B cell (primary cell): ENCODE measurements at regions not wholly inside any gene's neighbourhood (a gene's known extent, or its start where the extent isn't known, plus 50 kb on each side); places are given as distances from the start of the nearest gene placed in this dataset.

Source experiments
- ATAC-seq: fragments of 200-7000 bp; cut with Tn5 transposase; one replicate; pipeline ENCODE4 v1.10.0; 2021; ENCODE audit warnings: low read depth, mild to moderate bottlenecking, moderate number of reproducible peaks, moderate library complexity
- CTCF ChIA-PET: fragments of 350-600 bp; sonication (Branson Sonifier 250); formaldehyde crosslinking; loops from one replicate; lab custom pipeline; 2021; ENCODE audit warnings: antibody characterized with exemption, inconsistent platforms; lab: Charles Lee
- POLR2A ChIA-PET: fragments of 350-600 bp; sonication (Branson Sonifier 250); formaldehyde crosslinking; loops from one replicate; lab custom pipeline; 2021; ENCODE audit warnings: antibody characterized with exemption; lab: Charles Lee
- DNase-seq: peaks from one replicate; pipeline ENCODE4 v3.0.0; 2013
- H2AFZ ChIP-seq: 2 replicates; pipeline ENCODE4 v1.6.1; 2012; ENCODE audit warnings: mild to moderate bottlenecking, low read depth, low read length; ENCODE audit not compliant: insufficient read depth, poor library complexity, severe bottlenecking
- H3K27ac ChIP-seq, 2 donors: 1 replicate in 1 of 2; 2 replicates in 1 of 2; pipeline ENCODE4 v1.5.1; 2012 to 2013; ENCODE audit warnings: low read length in 2 of 2, mild to moderate bottlenecking in 2 of 2, moderate library complexity in 1 of 2
- H3K27me3 ChIP-seq, 4 experiments: fragments of 200-600 bp in 1 of 4; sonication (generic) in 1 of 4; replicated peaks in 1 of 4; 1 replicate in 2 of 4; 2 replicates in 2 of 4; pipeline versions ENCODE4 v1.6.1 to v1.7.0; 2013 to 2016; ENCODE audit warnings: low read length in 3 of 4, mild to moderate bottlenecking in 2 of 4, mixed read lengths in 1 of 4, moderate library complexity in 1 of 4; ENCODE audit not compliant: insufficient read depth in 4 of 4, control insufficient read depth in 3 of 4; ENCODE audit errors: control extremely low read depth in 1 of 4
- H3K36me3 ChIP-seq, 2 experiments: replicated peaks in 1 of 2; 1 replicate in 1 of 2; 2 replicates in 1 of 2; pipeline versions ENCODE4 v1.6.1 to v1.7.1; 2013; ENCODE audit warnings: low read length in 1 of 2; ENCODE audit not compliant: insufficient read depth in 2 of 2, control insufficient read depth in 1 of 2; ENCODE audit errors: control extremely low read depth in 1 of 2, extremely low read depth in 1 of 2
- H3K4me1 ChIP-seq, 2 donors: fragments of 200-600 bp in 1 of 2; sonication (generic) in 1 of 2; 1 replicate in 1 of 2; 2 replicates in 1 of 2; pipeline versions ENCODE4 v1.5.1 to v1.6.1; 2013 to 2017; ENCODE audit warnings: low read length in 2 of 2; ENCODE audit not compliant: control insufficient read depth in 2 of 2, insufficient read depth in 2 of 2
- H3K4me2 ChIP-seq: replicated peaks from 2 replicates; pipeline ENCODE3; 2012; ENCODE audit warnings: mild to moderate bottlenecking, low read depth, low read length; ENCODE audit not compliant: poor library complexity, severe bottlenecking
- H3K4me3 ChIP-seq, 5 experiments: fragments of 200-600 bp in 1 of 5; sonication (generic) in 1 of 5; 1 replicate in 3 of 5; 2 replicates in 2 of 5; pipeline versions ENCODE4 v1.5.1 to v1.7.0; 2011 to 2016; ENCODE audit warnings: low read length in 4 of 5, mild to moderate bottlenecking in 4 of 5, low read depth in 2 of 5, control low read depth in 1 of 5, moderate library complexity in 1 of 5; ENCODE audit not compliant: insufficient read depth in 1 of 5; ENCODE audit errors: control extremely low read depth in 1 of 5, extremely low read depth in 1 of 5
- H3K79me2 ChIP-seq: fragments of 200-600 bp; sonication (generic); one replicate; pipeline ENCODE4 v1.6.0; 2016; ENCODE audit warnings: low read length; ENCODE audit not compliant: control insufficient read depth, insufficient read depth
- H3K9ac ChIP-seq: fragments of 200-600 bp; sonication (generic); 2 replicates; pipeline ENCODE4 v1.6.1; 2017; ENCODE audit warnings: mild to moderate bottlenecking, low read length, moderate library complexity
- H3K9me3 ChIP-seq, 3 donors: one replicate each; pipeline versions ENCODE4 v1.6.1 to v1.7.1; 2013; ENCODE audit warnings: low read length in 2 of 3; ENCODE audit not compliant: control insufficient read depth in 2 of 3, insufficient read depth in 1 of 3; ENCODE audit errors: control extremely low read depth in 1 of 3
- H4K20me1 ChIP-seq: 2 replicates; pipeline ENCODE4 v1.6.0; 2012; ENCODE audit warnings: mild to moderate bottlenecking, low read length; ENCODE audit not compliant: insufficient read depth, control insufficient read depth, poor library complexity, severe bottlenecking
- H3K27ac Mint-ChIP-seq: one replicate; pipeline ENCODE4 v1.8.0; 2021; ENCODE audit warnings: mixed read lengths
- H3K27me3 Mint-ChIP-seq: one replicate; pipeline ENCODE4 v1.8.0; 2021; ENCODE audit warnings: mixed read lengths
- H3K4me1 Mint-ChIP-seq: one replicate; pipeline ENCODE4 v1.8.0; 2021; ENCODE audit warnings: mixed read lengths
- H3K4me3 Mint-ChIP-seq: one replicate; pipeline ENCODE4 v1.8.0; 2021; ENCODE audit warnings: mixed read lengths
- H3K9me3 Mint-ChIP-seq: one replicate; pipeline ENCODE4 v1.8.0; 2022; ENCODE audit warnings: mixed read lengths; ENCODE audit not compliant: insufficient read depth
- EZH2 ChIP-seq: IDR thresholded peaks from 2 replicates; pipeline ENCODE4 v1.6.1; 2012; ENCODE audit warnings: borderline replicate concordance, low read depth, mild to moderate bottlenecking, moderate library complexity, low read length; ENCODE audit not compliant: insufficient read depth, poor library complexity, severe bottlenecking
- WGBS: methylation state at CpG from one replicate; pipeline ENCODE4 v1.1.5; 2013; ENCODE audit warnings: missing lambda C conversion rate; ENCODE audit not compliant: insufficient coverage; 5-methylcytosine and 5-hydroxymethylcytosine counted together
- intact Hi-C: fragments of 100-400 bp; cut with micrococcal nuclease; formaldehyde crosslinking; loops from one replicate; pipeline ENCODE4 v1.10.0; 2022
- TF ChIP-seq, protein P1 (sequence below): fragments of 200-600 bp; IDR thresholded peaks from one replicate; pipeline ENCODE4 v1.8.0; 2022; ENCODE audit warnings: antibody characterized with exemption, mild to moderate bottlenecking

DNA sequence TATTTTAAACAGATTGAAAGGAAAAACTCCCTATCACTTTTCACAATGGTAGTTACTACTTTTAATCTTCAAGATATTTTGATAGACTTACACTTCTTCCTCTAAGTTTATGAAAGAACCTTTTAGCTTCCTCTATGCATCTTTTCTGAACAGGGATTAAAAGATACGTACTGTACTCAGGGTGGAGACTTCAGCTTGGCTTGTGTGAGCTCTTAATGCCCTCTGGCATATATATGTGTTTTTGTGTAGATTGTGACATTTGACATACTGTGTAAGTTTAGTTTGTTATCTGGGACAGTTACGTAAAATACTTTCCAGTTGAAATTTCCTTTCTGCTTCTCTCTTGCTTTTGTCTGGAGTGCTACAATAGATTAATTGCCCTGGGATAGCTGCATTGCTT lies 109.3 kb upstream of the NUDT6 start:
- no peak overlapping the region for H3K27ac Mint-ChIP-seq
- H3K9me3 Mint-ChIP-seq = no peaks in the 10 kb centered on the region
- no peak overlapping the region for H3K9ac ChIP-seq
- intact Hi-C loops = no loop called here
- no peak overlapping the region for H3K27ac ChIP-seq
- H2AFZ ChIP-seq = no peak overlapping the region
- no peaks in the 10 kb centered on the region for H3K9me3 ChIP-seq
- WGBS = no CpG with 5 or more reads among the region's 2 CpGs
- H3K36me3 ChIP-seq = peaks cover 0 to 2% of the 10 kb centered on the region in 2 experiments
- no peaks in the 10 kb centered on the region for H3K27me3 Mint-ChIP-seq
- ATAC-seq (no peak), DNase-seq (no peak)
- no peak overlapping the region for H3K4me3 ChIP-seq
- no peaks in the 10 kb centered on the region for H4K20me1 ChIP-seq
- ChIA-PET POLR2A (no interaction called here), CTCF (interaction anchor here (0.6 kb wide), 1 partner anchor 1205 kb away, joined by 3 read pairs; no protein-coding TSS in a partner anchor)
- H3K4me3 Mint-ChIP-seq = no peak overlapping the region
- no peak for TF ChIP-seq EZH2
- TF ChIP-seq, protein P1, sequence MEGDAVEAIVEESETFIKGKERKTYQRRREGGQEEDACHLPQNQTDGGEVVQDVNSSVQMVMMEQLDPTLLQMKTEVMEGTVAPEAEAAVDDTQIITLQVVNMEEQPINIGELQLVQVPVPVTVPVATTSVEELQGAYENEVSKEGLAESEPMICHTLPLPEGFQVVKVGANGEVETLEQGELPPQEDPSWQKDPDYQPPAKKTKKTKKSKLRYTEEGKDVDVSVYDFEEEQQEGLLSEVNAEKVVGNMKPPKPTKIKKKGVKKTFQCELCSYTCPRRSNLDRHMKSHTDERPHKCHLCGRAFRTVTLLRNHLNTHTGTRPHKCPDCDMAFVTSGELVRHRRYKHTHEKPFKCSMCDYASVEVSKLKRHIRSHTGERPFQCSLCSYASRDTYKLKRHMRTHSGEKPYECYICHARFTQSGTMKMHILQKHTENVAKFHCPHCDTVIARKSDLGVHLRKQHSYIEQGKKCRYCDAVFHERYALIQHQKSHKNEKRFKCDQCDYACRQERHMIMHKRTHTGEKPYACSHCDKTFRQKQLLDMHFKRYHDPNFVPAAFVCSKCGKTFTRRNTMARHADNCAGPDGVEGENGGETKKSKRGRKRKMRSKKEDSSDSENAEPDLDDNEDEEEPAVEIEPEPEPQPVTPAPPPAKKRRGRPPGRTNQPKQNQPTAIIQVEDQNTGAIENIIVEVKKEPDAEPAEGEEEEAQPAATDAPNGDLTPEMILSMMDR = no peak
- no peaks in the 10 kb centered on the region for H3K79me2 ChIP-seq
- no peaks in the 10 kb centered on the region for H3K4me1 ChIP-seq
- no peaks in the 10 kb centered on the region for H3K4me1 Mint-ChIP-seq
- H3K27me3 ChIP-seq = no peaks in the 10 kb centered on the region
- no peak overlapping the region for H3K4me2 ChIP-seq

DNA sequence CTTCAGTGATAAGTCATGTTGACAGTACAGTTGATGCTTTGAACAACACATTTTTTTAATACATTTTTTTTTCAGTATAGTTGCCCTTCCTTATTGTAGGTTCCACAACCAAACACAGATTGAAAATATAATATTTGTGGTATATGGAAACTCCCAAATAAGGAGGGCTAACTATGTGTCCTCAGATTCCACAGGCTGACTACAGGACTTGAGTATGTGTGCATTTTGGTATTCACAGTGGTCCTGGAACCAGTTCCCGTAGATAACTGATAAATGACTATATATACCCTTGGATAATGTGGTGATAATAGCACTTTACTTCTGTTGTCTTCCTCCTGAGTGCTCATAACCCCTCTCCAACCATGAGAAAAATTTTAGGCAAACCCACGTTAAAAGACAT lies 111.6 kb upstream of the NUDT6 start:
- H3K4me3 ChIP-seq = no peak overlapping the region
- no peaks in the 10 kb centered on the region for H3K27me3 ChIP-seq
- H3K9me3 ChIP-seq = no peaks in the 10 kb centered on the region
- no peaks in the 10 kb centered on the region for H3K4me1 Mint-ChIP-seq
- peaks cover 0 to 2% of the 10 kb centered on the region in 2 experiments for H3K36me3 ChIP-seq
- no peak overlapping the region for H3K9ac ChIP-seq
- no peaks in the 10 kb centered on the region for H3K27me3 Mint-ChIP-seq
- WGBS = no CpG with 5 or more reads among the region's 2 CpGs
- ChIA-PET CTCF (no interaction called here), POLR2A (no interaction called here)
- no peak overlapping the region for H2AFZ ChIP-seq
- intact Hi-C loops = no loop called here
- H3K4me1 ChIP-seq = no peaks in the 10 kb centered on the region
- no peaks in the 10 kb centered on the region for H3K79me2 ChIP-seq
- no peaks in the 10 kb centered on the region for H3K9me3 Mint-ChIP-seq
- no peak overlapping the region for H3K4me2 ChIP-seq
- no peaks in the 10 kb centered on the region for H4K20me1 ChIP-seq
- no peak overlapping the region for H3K27ac Mint-ChIP-seq
- ATAC-seq (no peak), DNase-seq (no peak)
- no peak overlapping the region for H3K4me3 Mint-ChIP-seq
- TF ChIP-seq EZH2 = no peak
- TF ChIP-seq, protein P1 = no peak
- H3K27ac ChIP-seq = no peak overlapping the region
